ENCODE measurements at regions not wholly inside any gene's neighbourhood (a gene's known extent, or its start where the extent isn't known, plus 50 kb on each side); places are given as distances from the start of the nearest gene placed in this dataset.
"Not testable (repeated sequence)": the region's sequence is repeated elsewhere in the genome, so short reads cannot be mapped to it uniquely, and the experiment has no call there.

GRCh38 chr12:131399000-131399399, 311.9 kb upstream of the SFSWAP start:
- DNase-seq: no peak

- peak; percentile 89 for DNase-seq
Observed at GRCh38 chr12:131400668-131401294, 310.1 kb upstream of the SFSWAP start.

- not testable (repeated sequence) for DNase-seq
Observed at GRCh38 chr12:131401907-131402633, 308.8 kb upstream of the SFSWAP start.

- DNase-seq: no peak
Observed at GRCh38 chr12:131402781-131403396, 308.0 kb upstream of the SFSWAP start.

GRCh38 chr12:131403676-131404075, 307.2 kb upstream of the SFSWAP start:
- no peak for DNase-seq

- DNase-seq: no peak
Observed at GRCh38 chr12:131404705-131405104, 306.2 kb upstream of the SFSWAP start.

GRCh38 chr12:131407221-131408035, 303.5 kb upstream of the SFSWAP start:
- DNase-seq: no peak

GRCh38 chr12:131408036-131408365, 302.9 kb upstream of the SFSWAP start:
- DNase-seq: no peak

- no peak for DNase-seq
Observed at GRCh38 chr12:131408484-131408883, 302.4 kb upstream of the SFSWAP start.

GRCh38 chr12:131409211-131409610, 301.7 kb upstream of the SFSWAP start:
- DNase-seq: no peak

GRCh38 chr12:131411827-131412226, 299.1 kb upstream of the SFSWAP start:
- DNase-seq: not testable (repeated sequence)

GRCh38 chr12:131413006-131413405, 297.9 kb upstream of the SFSWAP start:
- DNase-seq: no peak

GRCh38 chr12:131413471-131413870, 297.4 kb upstream of the SFSWAP start:
- no peak for DNase-seq

GRCh38 chr12:131414155-131414922, 296.6 kb upstream of the SFSWAP start:
- DNase-seq: not testable (repeated sequence)

GRCh38 chr12:131415781-131416180, 295.1 kb upstream of the SFSWAP start:
- peak; percentile 44 for DNase-seq

GRCh38 chr12:131418121-131418520, 292.8 kb upstream of the SFSWAP start:
- no peak for DNase-seq

- DNase-seq: no peak
Observed at GRCh38 chr12:131418884-131419283, 292.0 kb upstream of the SFSWAP start.

GRCh38 chr12:131420867-131421447, 289.9 kb upstream of the SFSWAP start:
- DNase-seq: no peak

GRCh38 chr12:131421509-131422186, 289.2 kb upstream of the SFSWAP start:
- no peak for DNase-seq

- no peak for DNase-seq
Observed at GRCh38 chr12:131422187-131422520, 288.7 kb upstream of the SFSWAP start.

- DNase-seq: no peak
Observed at GRCh38 chr12:131422744-131423143, 288.1 kb upstream of the SFSWAP start.

GRCh38 chr12:131424270-131424669, 286.6 kb upstream of the SFSWAP start:
- DNase-seq: no peak
